HEK293 (cell line): ENCODE measurements at regions not wholly inside any gene's neighbourhood (a gene's known extent, or its start where the extent isn't known, plus 50 kb on each side); places are given as distances from the start of the nearest gene placed in this dataset.

Source experiments
- CTCF ChIA-PET: fragments of 350-600 bp; formaldehyde crosslinking; extraction: SDS; loops from one replicate; lab custom pipeline; 2021; ENCODE audit warnings: antibody characterized with exemption; lab: Yijun Ruan, JAX
- POLR2A ChIA-PET: fragments of 300-600 bp; formaldehyde crosslinking; extraction: SDS; loops from one replicate; lab custom pipeline; 2020; ENCODE audit warnings: antibody characterized with exemption, inconsistent platforms; lab: Yijun Ruan, JAX
- H3K27ac ChIP-seq: fragments of 200-500 bp; sonication (Bioruptor generic); 2 replicates; pipeline ENCODE4 v1.5.1; 2014; ENCODE audit warnings: low read depth, low read length, control low read depth, inconsistent platforms; ENCODE audit errors: extremely low read depth
- H3K36me3 ChIP-seq, 2 experiments: fragments of 200-500 bp in 1 of 2; sonication (Bioruptor generic) in 1 of 2; 1 replicate in 1 of 2; 2 replicates in 1 of 2; pipeline ENCODE4 v1.5.1; 2014 to 2017; ENCODE audit warnings: inconsistent platforms in 2 of 2, low read length in 2 of 2; ENCODE audit not compliant: control insufficient read depth in 2 of 2, insufficient read depth in 1 of 2
- H3K4me1 ChIP-seq: fragments of 200-500 bp; sonication (Bioruptor generic); 2 replicates; pipeline ENCODE4 v1.5.1; 2014; ENCODE audit warnings: mild to moderate bottlenecking, low read length, inconsistent platforms; ENCODE audit not compliant: control insufficient read depth, insufficient read depth
- H3K4me3 ChIP-seq: 2 replicates; pipeline ENCODE4 v1.5.1; 2011; ENCODE audit warnings: low read depth, mild to moderate bottlenecking, control low read depth, low read length, moderate library complexity
- H3K9me3 ChIP-seq: fragments of 200-500 bp; sonication (Bioruptor generic); 2 replicates; pipeline ENCODE4 v1.5.1; 2014; ENCODE audit warnings: low read depth, low read length, inconsistent platforms; ENCODE audit not compliant: control insufficient read depth, insufficient read depth
- BCL11B ChIP-seq: fragments of 450-650 bp; formaldehyde crosslinking; IDR thresholded peaks from 2 replicates; pipeline ENCODE4 v1.5.1; 2016; ENCODE audit warnings: low read depth, missing biosample characterization, missing genetic modification characterization
- GLI4 ChIP-seq: fragments of 450-650 bp; formaldehyde crosslinking; IDR thresholded peaks from 2 replicates; pipeline ENCODE4 v1.5.1; 2016; ENCODE audit warnings: missing biosample characterization, missing genetic modification characterization
- HIC1 ChIP-seq: fragments of 450-650 bp; formaldehyde crosslinking; IDR thresholded peaks from 2 replicates; pipeline ENCODE4 v1.5.1; 2016; ENCODE audit warnings: missing biosample characterization, missing genetic modification characterization
- HOXA7 ChIP-seq: sonication (generic); formaldehyde crosslinking; IDR thresholded peaks from 2 replicates; pipeline ENCODE4 v1.8.1; 2022; ENCODE audit warnings: missing genetic modification reagents, borderline replicate concordance
- HOXC10 ChIP-seq: sonication (generic); formaldehyde crosslinking; IDR thresholded peaks from 2 replicates; pipeline ENCODE4 v1.8.1; 2023; ENCODE audit warnings: mild to moderate bottlenecking, missing genetic modification reagents
- PATZ1 ChIP-seq: fragments of 450-650 bp; formaldehyde crosslinking; IDR thresholded peaks from 2 replicates; pipeline ENCODE4 v1.5.1; 2016; ENCODE audit warnings: missing biosample characterization, missing genetic modification characterization
- SCRT2 ChIP-seq: fragments of 450-650 bp; formaldehyde crosslinking; IDR thresholded peaks from 2 replicates; pipeline ENCODE4 v1.5.1; 2016; ENCODE audit warnings: missing biosample characterization, missing genetic modification characterization
- ZBTB49 ChIP-seq: fragments of 450-650 bp; formaldehyde crosslinking; IDR thresholded peaks from 2 replicates; pipeline ENCODE4 v1.5.1; 2016; ENCODE audit warnings: missing biosample characterization, missing genetic modification characterization, low read depth
- ZFP37 ChIP-seq: fragments of 450-650 bp; formaldehyde crosslinking; IDR thresholded peaks from 2 replicates; pipeline ENCODE4 v1.5.1; 2016; ENCODE audit warnings: missing biosample characterization, missing genetic modification characterization
- ZNF155 ChIP-seq: fragments of 450-650 bp; formaldehyde crosslinking; IDR thresholded peaks from 2 replicates; pipeline ENCODE4 v1.5.1; 2016; ENCODE audit warnings: missing biosample characterization, missing genetic modification characterization
- ZNF174 ChIP-seq: fragments of 450-650 bp; formaldehyde crosslinking; IDR thresholded peaks from 2 replicates; pipeline ENCODE4 v1.5.0; 2017; ENCODE audit warnings: missing biosample characterization, mild to moderate bottlenecking, missing genetic modification characterization
- ZNF175 ChIP-seq: fragments of 450-650 bp; formaldehyde crosslinking; IDR thresholded peaks from 2 replicates; pipeline ENCODE4 v1.5.1; 2016; ENCODE audit warnings: missing biosample characterization, missing genetic modification characterization
- ZNF2 ChIP-seq: fragments of 450-650 bp; formaldehyde crosslinking; IDR thresholded peaks from 2 replicates; pipeline ENCODE4 v1.5.1; 2016; ENCODE audit warnings: missing biosample characterization, missing genetic modification characterization
- ZNF223 ChIP-seq: fragments of 450-650 bp; formaldehyde crosslinking; IDR thresholded peaks from 2 replicates; pipeline ENCODE4 v1.5.1; 2016; ENCODE audit warnings: missing biosample characterization, missing genetic modification characterization
- ZNF26 ChIP-seq: fragments of 450-650 bp; formaldehyde crosslinking; IDR thresholded peaks from 2 replicates; pipeline ENCODE4 v1.5.1; 2016; ENCODE audit warnings: missing biosample characterization, missing genetic modification characterization
- ZNF513 ChIP-seq: fragments of 450-650 bp; IDR thresholded peaks from 2 replicates; pipeline ENCODE4 v1.5.1; 2018; ENCODE audit warnings: missing biosample characterization, missing genetic modification characterization
- ZNF600 ChIP-seq: fragments of 450-650 bp; formaldehyde crosslinking; IDR thresholded peaks from 2 replicates; pipeline ENCODE4 v1.5.1; 2016; ENCODE audit warnings: missing biosample characterization, missing genetic modification characterization
- ZNF624 ChIP-seq: fragments of 450-650 bp; formaldehyde crosslinking; IDR thresholded peaks from 2 replicates; pipeline ENCODE4 v1.5.1; 2017; ENCODE audit warnings: missing biosample characterization, missing genetic modification characterization
- ZNF654 ChIP-seq: fragments of 450-650 bp; formaldehyde crosslinking; IDR thresholded peaks from 2 replicates; pipeline ENCODE4 v1.5.1; 2016; ENCODE audit warnings: low read depth, missing biosample characterization, missing genetic modification characterization
- ZNF660 ChIP-seq: fragments of 450-650 bp; IDR thresholded peaks from 2 replicates; pipeline ENCODE4 v1.5.1; 2018; ENCODE audit warnings: missing biosample characterization, mild to moderate bottlenecking, missing genetic modification characterization
- ZNF785 ChIP-seq: fragments of 450-650 bp; formaldehyde crosslinking; IDR thresholded peaks from 2 replicates; pipeline ENCODE4 v1.5.1; 2016; ENCODE audit warnings: missing biosample characterization, missing genetic modification characterization
- ZSCAN30 ChIP-seq: fragments of 450-650 bp; IDR thresholded peaks from 2 replicates; pipeline ENCODE4 v1.5.1; 2018; ENCODE audit warnings: missing biosample characterization, mild to moderate bottlenecking, missing genetic modification characterization, moderate library complexity
- ZSCAN5A ChIP-seq: fragments of 450-650 bp; formaldehyde crosslinking; IDR thresholded peaks from 2 replicates; pipeline ENCODE4 v1.5.1; 2016; ENCODE audit warnings: missing biosample characterization, missing genetic modification characterization

- Histone ChIP-seq H3K9me3 (no peaks in the 10 kb centered on the region), H3K4me3 (no peak overlapping the region), H3K4me1 (no peaks in the 10 kb centered on the region), H3K27ac (no peak overlapping the region), H3K36me3 (no peaks in the 10 kb centered on the region)
- ChIA-PET POLR2A (no interaction called here), CTCF (interaction anchor here (0.8 kb wide), 1 partner anchor 1308 kb away, joined by 4 read pairs; no protein-coding TSS in a partner anchor)
- TF ChIP-seq ZSCAN5A, result no peak
- TF ChIP-seq ZBTB49, result no peak
- no peak for TF ChIP-seq SCRT2
- no peak for TF ChIP-seq ZNF26 (tag by site-specific recombination)
Measured at GRCh38 chr3:80806673-80807072, 954.8 kb downstream of the GBE1 start.

- no peaks in the 10 kb centered on the region for H3K36me3 ChIP-seq
- H3K27ac ChIP-seq, result no peak overlapping the region
- POLR2A ChIA-PET, result no interaction called here
- H3K9me3 ChIP-seq, result no peaks in the 10 kb centered on the region
- no peaks in the 10 kb centered on the region for H3K4me1 ChIP-seq
- no peak overlapping the region for H3K4me3 ChIP-seq
- CTCF ChIA-PET, result no interaction called here
- TF ChIP-seq HIC1 (tag by site-specific recombination) (no peak), ZSCAN30 (tag by site-specific recombination) (no peak), ZNF600 (tag by site-specific recombination) (no peak), ZNF513 (tag by site-specific recombination) (no peak), ZFP37 (tag by site-specific recombination) (no peak), ZNF223 (tag by site-specific recombination) (no peak), ZNF654 (tag by site-specific recombination) (no peak), ZNF174 (tag by site-specific recombination) (no peak), ZNF155 (no peak), PATZ1 (tag by site-specific recombination) (no peak), HOXC10 (CRISPR knock-in tag) (no peak), ZNF2 (tag by site-specific recombination) (no peak), ZNF175 (no peak), BCL11B (tag by site-specific recombination) (no peak), ZNF785 (tag by site-specific recombination) (no peak), GLI4 (tag by site-specific recombination) (no peak), ZNF660 (tag by site-specific recombination) (no peak), HOXA7 (CRISPR knock-in tag) (no peak), ZNF624 (tag by site-specific recombination) (no peak)
Measured at GRCh38 chr3:80788914-80789313, 972.5 kb downstream of the GBE1 start.
